IgD-negative memory B cell (primary cell): ENCODE measurements at regions not wholly inside any gene's neighbourhood (a gene's known extent, or its start where the extent isn't known, plus 50 kb on each side); places are given as distances from the start of the nearest gene placed in this dataset.

ENCODE experiments used
- H3K27ac Mint-ChIP-seq, 3 donors: one replicate each; pipeline ENCODE4 v1.8.0; 2020 to 2022; ENCODE audit warnings: mild to moderate bottlenecking in 3 of 3, mixed read lengths in 3 of 3, moderate library complexity in 1 of 3
- H3K27me3 Mint-ChIP-seq: one replicate; pipeline ENCODE4 v1.8.0; 2021; ENCODE audit warnings: mixed read lengths
- H3K36me3 Mint-ChIP-seq: one replicate; pipeline ENCODE4 v1.8.0; 2020; ENCODE audit warnings: mild to moderate bottlenecking, mixed read lengths
- H3K4me1 Mint-ChIP-seq, 3 donors: one replicate each; pipeline ENCODE4 v1.8.0; 2020 to 2022; ENCODE audit warnings: mixed read lengths in 3 of 3, mild to moderate bottlenecking in 1 of 3
- H3K4me3 Mint-ChIP-seq, 4 donors: one replicate each; pipeline ENCODE4 v1.8.0; 2020 to 2022; ENCODE audit warnings: mild to moderate bottlenecking in 4 of 4, mixed read lengths in 4 of 4, moderate library complexity in 3 of 4
- H3K9me3 Mint-ChIP-seq, 3 donors: one replicate each; pipeline ENCODE4 v1.8.0; 2020 to 2021; ENCODE audit warnings: mixed read lengths in 3 of 3, mild to moderate bottlenecking in 1 of 3

DNA sequence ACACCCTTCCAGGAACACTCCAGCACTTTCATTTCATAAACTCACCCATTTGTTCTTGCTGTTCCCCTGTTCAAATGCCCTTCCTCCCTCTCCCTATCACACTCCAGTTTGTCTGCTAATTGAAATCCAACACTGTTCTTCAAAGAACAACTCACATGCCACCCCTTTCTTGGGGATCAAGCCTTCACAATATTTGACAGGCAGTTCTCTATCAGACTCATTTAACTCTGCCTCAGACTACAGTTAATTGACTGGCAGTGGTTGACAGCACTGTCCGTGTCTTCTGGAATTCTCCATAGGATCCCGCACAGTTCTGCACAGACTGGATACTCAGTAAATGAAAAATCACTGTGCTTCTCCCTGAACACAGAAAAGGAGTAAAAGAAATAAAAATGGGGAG lies 87.8 kb downstream of the PMP22 start:
- H3K4me1 Mint-ChIP-seq, result peaks cover 0 to 2% (median 0%) of the 10 kb centered on the region in 3 donors
- H3K27me3 Mint-ChIP-seq, result no peaks in the 10 kb centered on the region
- H3K9me3 Mint-ChIP-seq, result peaks cover 0 to 6% (median 3%) of the 10 kb centered on the region in 3 donors
- no peak overlapping the region for H3K4me3 Mint-ChIP-seq
- H3K27ac Mint-ChIP-seq, result no peak overlapping the region
- H3K36me3 Mint-ChIP-seq, result no peaks in the 10 kb centered on the region

DNA sequence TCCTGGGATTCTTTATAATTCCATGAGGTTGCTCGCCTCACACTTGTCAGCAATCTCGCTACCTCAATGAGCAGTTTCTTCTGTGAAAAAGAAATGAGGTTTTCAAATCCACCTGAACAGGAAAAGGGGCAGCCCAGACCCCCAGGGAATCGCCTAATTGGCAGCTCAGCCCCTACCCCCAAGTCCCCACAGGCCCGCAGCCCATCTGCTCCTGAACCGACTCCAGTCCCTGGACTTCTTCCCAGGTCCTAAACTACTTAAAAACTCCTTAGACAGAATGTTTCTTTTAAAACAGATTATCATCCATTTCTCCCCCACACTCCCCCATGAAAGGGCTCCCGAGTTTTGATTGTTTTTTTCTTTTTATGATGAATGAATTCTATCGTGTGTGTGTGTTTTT lies 89.8 kb downstream of the PMP22 start:
- H3K27me3 Mint-ChIP-seq, result peaks cover 2% of the 10 kb centered on the region
- H3K4me3 Mint-ChIP-seq, result no peak overlapping the region
- peaks cover 0 to 2% (median 0%) of the 10 kb centered on the region in 3 donors for H3K4me1 Mint-ChIP-seq
- H3K36me3 Mint-ChIP-seq, result no peaks in the 10 kb centered on the region
- H3K9me3 Mint-ChIP-seq, result peaks cover 0 to 6% (median 3%) of the 10 kb centered on the region in 3 donors
- H3K27ac Mint-ChIP-seq, result no peak overlapping the region

DNA sequence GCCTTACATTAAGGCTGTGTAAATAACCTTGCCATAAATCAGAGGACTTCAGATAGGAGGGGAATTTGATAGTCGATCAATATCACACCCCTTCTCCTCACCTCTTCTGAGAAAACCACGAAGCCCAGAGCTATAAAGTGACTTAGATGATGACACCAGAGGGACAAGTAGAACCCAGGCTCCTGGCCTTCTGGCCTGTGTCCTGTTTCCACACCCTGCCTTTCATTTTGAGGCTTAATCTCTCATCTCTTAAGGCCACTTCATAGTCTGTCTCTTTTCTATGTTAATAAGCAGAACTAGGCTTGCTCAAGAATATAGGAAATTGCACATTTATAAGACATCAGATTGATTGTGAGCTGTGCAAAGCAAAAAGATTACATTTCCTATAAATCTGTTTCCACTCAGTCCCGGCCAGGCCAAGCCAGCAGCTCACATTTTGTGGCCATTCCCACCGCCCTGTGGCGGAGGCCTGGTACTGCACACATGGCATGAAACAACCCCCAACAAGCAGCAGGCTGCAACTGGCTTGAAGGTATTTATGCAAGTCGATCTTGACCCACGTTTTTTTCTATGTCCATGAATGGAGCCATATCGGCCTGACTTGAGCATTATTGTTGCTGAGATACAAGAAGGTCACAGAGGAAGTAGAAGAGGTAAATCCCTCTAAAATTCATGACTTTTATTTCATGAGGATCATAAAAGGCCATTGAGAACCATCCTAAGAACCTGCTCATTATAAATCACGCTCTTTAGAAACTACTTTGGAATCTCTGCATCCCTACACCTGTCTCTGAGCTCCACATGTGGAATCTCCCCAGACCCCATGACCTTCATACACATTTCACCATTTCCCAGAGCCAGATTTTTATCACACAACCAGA lies 93.7 kb downstream of the PMP22 start:
- no peak overlapping the region for H3K27ac Mint-ChIP-seq
- H3K4me3 Mint-ChIP-seq, result no peak overlapping the region
- peaks cover 6% of the 10 kb centered on the region for H3K27me3 Mint-ChIP-seq
- H3K36me3 Mint-ChIP-seq, result no peaks in the 10 kb centered on the region
- peaks cover 0 to 1% (median 0%) of the 10 kb centered on the region in 3 donors for H3K4me1 Mint-ChIP-seq
- H3K9me3 Mint-ChIP-seq, result peaks cover 0 to 6% (median 3%) of the 10 kb centered on the region in 3 donors

DNA sequence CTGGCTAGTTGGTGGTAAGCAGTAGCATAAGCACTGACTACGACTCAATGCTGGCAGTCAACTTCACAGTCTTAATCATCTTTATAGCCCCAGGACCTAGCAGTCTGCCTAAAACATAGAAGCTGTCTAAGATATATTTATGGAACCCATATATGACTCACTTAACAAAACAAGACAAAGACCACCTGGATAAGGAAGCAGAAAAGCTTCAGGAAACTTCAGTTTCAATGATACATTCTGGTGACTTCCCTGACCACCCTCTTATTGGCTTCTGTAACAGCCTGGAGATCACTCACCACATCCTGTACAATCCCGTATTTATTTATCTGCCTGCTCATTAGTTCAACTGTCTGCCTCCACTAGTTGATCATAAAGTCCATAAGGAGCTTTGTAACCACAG lies 95.5 kb downstream of the PMP22 start:
- H3K9me3 Mint-ChIP-seq, result peaks cover 0 to 6% (median 3%) of the 10 kb centered on the region in 3 donors
- H3K4me3 Mint-ChIP-seq, result no peak overlapping the region
- H3K4me1 Mint-ChIP-seq, result peaks cover 0 to 2% (median 0%) of the 10 kb centered on the region in 3 donors
- H3K27me3 Mint-ChIP-seq, result peaks cover 6% of the 10 kb centered on the region
- H3K27ac Mint-ChIP-seq, result peak overlapping the region in 1 of 3 donors; percentile 54
- H3K36me3 Mint-ChIP-seq, result no peaks in the 10 kb centered on the region

DNA sequence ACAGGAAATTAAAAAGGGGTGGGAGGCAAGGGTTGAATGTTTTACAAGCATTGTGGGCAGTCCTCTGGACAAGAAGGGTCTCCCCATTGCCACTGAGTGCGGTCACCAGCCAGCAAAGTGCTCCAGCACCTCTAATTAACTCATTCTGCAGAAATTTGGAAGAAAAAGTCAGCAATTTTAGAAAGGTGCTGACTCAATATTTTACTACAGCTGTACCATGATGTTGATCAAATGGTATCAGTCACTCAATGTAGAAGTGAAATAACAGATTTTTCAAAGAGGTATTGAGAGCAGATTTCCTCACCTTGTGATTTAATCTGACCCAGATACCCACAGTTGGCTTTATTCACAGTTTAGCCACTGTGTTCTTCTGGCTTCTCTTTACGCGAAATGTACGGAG lies 96.7 kb downstream of the PMP22 start:
- no peak overlapping the region for H3K27ac Mint-ChIP-seq
- peaks cover 0 to 2% (median 0%) of the 10 kb centered on the region in 3 donors for H3K4me1 Mint-ChIP-seq
- H3K36me3 Mint-ChIP-seq, result no peaks in the 10 kb centered on the region
- H3K9me3 Mint-ChIP-seq, result peaks cover 0 to 6% (median 3%) of the 10 kb centered on the region in 3 donors
- no peak overlapping the region for H3K4me3 Mint-ChIP-seq
- H3K27me3 Mint-ChIP-seq, result peaks cover 6% of the 10 kb centered on the region

DNA sequence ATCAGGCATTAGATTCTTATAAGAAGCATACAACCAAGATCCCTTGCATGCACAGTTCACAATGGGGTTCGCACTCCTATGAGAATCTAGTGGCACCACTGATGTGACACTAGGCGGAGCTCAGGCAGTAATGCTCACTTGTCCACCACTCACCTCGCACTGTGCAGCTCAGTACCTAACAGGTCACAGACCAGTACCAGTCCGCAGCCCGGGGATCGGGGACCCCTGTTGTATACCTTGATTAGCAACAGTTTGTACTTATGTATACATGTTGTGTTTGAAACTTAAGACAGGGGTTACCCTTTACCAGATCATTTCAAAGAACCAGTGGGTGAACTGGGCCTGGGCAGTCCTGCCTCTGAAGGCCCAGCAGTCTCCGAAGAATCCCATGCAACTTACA lies 103.7 kb downstream of the PMP22 start:
- Mint-ChIP-seq H3K9me3 (peaks cover 0 to 3% (median 0%) of the 10 kb centered on the region in 3 donors), H3K4me3 (no peak overlapping the region), H3K27me3 (peaks cover 3% of the 10 kb centered on the region), H3K36me3 (no peaks in the 10 kb centered on the region), H3K4me1 (peaks cover 0 to 1% (median 0%) of the 10 kb centered on the region in 3 donors), H3K27ac (no peak overlapping the region)

DNA sequence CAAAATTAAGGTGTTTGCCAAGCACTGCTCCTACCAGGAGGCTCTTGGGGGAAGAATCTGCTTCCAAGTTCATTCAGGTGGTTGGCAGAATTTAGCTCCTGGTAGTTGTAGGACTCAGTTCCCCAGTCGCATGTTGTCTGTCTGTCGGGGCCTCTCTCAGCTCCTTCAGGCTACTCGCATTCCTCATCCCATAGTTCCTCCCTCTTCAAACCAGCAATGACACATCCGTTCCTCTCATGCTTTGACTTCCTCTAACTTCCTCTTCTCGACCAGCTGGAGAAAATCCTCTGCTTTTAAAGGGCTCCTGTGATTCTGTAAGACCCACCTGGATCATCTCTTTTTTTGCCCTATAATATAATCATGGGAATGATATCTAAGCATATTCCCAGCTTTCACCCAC lies 108.1 kb downstream of the PMP22 start:
- peaks cover 11% of the 10 kb centered on the region for H3K27me3 Mint-ChIP-seq
- H3K4me1 Mint-ChIP-seq, result no peaks in the 10 kb centered on the region
- H3K4me3 Mint-ChIP-seq, result no peak overlapping the region

DNA sequence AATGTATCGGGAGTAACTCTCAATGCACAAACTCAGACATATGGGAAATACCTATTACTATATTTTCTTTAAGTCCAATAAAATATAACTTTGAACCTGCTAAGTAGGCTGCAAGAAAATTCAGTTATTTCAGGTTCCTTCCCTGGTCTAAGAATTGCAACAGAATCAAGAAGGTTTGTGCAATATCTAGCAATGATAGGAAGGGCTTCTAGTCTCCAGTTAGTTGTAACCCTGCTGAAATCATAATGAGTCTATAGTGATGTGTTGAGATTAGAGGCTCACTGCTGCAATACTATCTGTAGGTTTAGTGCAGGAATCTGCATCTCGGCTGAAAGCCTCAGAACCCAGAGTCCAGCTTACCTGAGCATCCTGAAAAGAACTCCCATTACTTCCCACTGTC lies 110.5 kb downstream of the PMP22 start:
- Mint-ChIP-seq H3K27me3 (peaks cover 11% of the 10 kb centered on the region), H3K4me1 (no peaks in the 10 kb centered on the region), H3K9me3 (no peaks in the 10 kb centered on the region), H3K27ac (no peak overlapping the region), H3K36me3 (peaks cover 2% of the 10 kb centered on the region), H3K4me3 (no peak overlapping the region)

More for the DNA sequence above, 108.1 kb downstream of the PMP22 start:
- H3K9me3 Mint-ChIP-seq, result no peaks in the 10 kb centered on the region
- H3K36me3 Mint-ChIP-seq, result peaks cover 2% of the 10 kb centered on the region
- no peak overlapping the region for H3K27ac Mint-ChIP-seq

DNA sequence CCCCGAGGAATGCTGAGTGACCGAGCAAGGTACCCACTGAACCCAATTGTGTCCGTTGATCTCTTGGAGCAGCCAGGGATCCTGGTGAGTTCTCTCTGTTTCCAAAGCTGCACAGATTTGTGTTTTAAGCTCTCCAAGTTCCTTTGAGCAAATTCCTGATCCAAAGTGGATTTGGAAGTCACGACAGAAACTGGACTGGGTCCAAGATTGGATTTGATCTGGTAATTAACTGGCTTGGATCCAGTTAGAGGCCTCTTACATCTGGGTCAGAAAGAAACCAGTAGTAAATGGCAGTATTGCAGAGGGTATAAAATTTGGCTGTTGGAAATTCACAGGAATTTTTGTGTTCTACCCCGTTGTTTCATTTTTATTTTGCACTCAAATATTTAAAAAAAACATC lies 119.5 kb downstream of the PMP22 start:
- Mint-ChIP-seq H3K27me3 (peaks cover 2% of the 10 kb centered on the region), H3K4me3 (no peak overlapping the region), H3K9me3 (no peaks in the 10 kb centered on the region), H3K27ac (no peak overlapping the region), H3K4me1 (no peaks in the 10 kb centered on the region), H3K36me3 (no peaks in the 10 kb centered on the region)

DNA sequence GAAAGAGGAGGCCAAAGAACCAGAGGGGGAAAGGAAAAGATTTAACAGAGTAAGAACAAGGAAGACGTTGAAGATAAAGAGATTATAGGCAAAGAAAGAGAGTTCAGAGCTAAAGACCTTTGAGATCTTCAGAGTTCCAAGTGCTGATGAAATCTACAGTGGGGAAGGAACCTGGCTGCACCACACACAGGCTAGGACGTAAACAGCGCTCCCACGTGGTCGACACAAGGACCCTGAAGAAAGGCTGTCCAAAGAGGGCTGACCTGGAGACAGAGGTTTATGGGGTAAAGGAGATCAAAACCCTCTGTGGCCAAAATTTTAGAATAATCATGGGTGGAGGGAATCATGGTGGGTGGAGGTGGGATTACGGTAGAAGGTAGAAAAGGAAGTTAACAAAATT lies 121.6 kb downstream of the PMP22 start:
- Mint-ChIP-seq H3K27ac (no peak overlapping the region), H3K4me1 (no peaks in the 10 kb centered on the region), H3K27me3 (peaks cover 2% of the 10 kb centered on the region), H3K9me3 (no peaks in the 10 kb centered on the region), H3K36me3 (no peaks in the 10 kb centered on the region), H3K4me3 (no peak overlapping the region)

DNA sequence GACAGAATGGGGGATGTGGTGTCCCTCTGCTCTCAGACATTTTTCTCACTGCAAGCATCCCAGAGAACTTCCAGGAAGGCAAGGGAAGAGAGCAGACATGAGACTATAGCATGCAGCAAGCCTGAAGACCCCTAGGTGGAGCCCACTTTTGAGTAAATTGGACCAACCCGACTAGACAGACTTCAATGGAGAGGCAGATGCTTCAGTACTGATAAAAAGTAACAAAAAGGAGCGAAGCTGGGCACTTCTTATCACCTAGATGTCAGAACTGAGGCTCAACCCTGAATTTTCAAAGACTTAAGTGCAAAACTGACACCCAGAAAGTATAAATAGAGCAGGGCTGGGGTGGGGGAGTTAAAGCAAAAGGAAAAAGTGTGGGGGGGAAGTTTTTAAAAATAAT lies 130.8 kb downstream of the PMP22 start:
- peaks cover 0 to 7% (median 3%) of the 10 kb centered on the region in 3 donors for H3K9me3 Mint-ChIP-seq
- H3K4me1 Mint-ChIP-seq, result no peaks in the 10 kb centered on the region
- no peak overlapping the region for H3K27ac Mint-ChIP-seq
- H3K4me3 Mint-ChIP-seq, result no peak overlapping the region
- H3K27me3 Mint-ChIP-seq, result no peaks in the 10 kb centered on the region
- no peaks in the 10 kb centered on the region for H3K36me3 Mint-ChIP-seq

DNA sequence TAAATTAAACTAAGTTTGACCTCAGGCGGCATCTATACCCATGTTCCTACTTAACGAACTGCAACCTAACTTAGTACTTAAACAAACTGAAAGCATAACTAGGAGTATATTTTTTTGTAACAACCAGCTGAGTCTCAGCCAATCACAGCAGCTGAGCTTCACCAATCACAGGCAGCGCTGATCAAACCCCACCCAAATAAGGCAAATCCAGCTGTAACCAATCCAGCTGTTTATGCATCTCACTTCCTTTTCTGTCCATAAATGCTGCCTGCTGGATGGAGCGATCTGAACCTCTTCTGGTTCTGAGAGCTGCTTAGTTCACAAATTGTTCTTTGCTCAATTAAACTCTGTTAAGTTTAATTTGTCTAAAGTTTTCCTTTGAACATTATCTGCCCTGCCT lies 131.3 kb downstream of the PMP22 start:
- Mint-ChIP-seq H3K27me3 (no peaks in the 10 kb centered on the region), H3K27ac (no peak overlapping the region), H3K9me3 (peaks cover 0 to 7% (median 3%) of the 10 kb centered on the region in 3 donors), H3K36me3 (no peaks in the 10 kb centered on the region), H3K4me1 (no peaks in the 10 kb centered on the region), H3K4me3 (no peak overlapping the region)

DNA sequence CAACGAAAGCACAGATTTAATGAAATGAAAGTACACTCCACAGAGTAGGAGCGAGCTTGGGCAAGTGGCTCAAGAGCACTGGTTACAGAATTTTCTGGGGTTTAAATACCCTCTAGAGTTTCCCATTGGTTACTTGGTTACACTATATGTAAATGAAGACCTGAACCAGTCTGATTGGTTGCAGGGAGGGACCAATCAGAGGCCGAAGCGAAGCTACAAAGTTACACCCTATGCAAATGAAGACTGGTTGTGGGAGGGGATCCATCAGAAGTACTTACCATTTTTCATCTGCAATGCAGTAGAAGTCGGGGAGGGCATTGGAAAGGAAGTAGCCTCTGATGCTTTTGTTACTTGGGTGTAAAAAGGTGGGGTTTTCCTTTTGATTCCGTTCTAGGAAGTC lies 132.0 kb downstream of the PMP22 start:
- Mint-ChIP-seq H3K9me3 (peaks cover 0 to 7% (median 3%) of the 10 kb centered on the region in 3 donors), H3K27me3 (no peaks in the 10 kb centered on the region), H3K27ac (no peak overlapping the region), H3K4me3 (no peak overlapping the region), H3K4me1 (no peaks in the 10 kb centered on the region), H3K36me3 (no peaks in the 10 kb centered on the region)

DNA sequence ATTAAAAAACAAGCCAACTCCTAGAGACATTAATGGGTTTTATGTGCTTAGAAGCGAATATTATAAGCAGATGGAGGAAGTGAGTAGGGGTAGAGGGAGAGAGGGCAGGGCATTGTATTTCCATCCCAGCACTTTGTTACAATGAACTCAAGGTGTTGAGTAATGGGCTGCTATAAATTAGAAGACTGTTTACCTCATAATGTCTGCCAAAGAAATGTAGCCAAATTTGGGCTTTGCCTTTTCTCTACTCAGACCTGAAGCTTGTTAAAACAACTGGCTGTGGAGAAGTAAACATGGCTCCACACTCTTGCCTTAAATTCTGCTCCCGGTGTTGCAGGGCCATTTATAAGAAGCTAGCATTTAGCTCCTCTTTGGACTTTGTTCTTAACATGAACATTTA lies 134.7 kb downstream of the PMP22 start:
- Mint-ChIP-seq H3K9me3 (peaks cover 0 to 7% (median 3%) of the 10 kb centered on the region in 3 donors), H3K4me3 (no peak overlapping the region), H3K27ac (no peak overlapping the region), H3K27me3 (peaks cover 3% of the 10 kb centered on the region), H3K4me1 (no peaks in the 10 kb centered on the region), H3K36me3 (peaks cover 3% of the 10 kb centered on the region)

DNA sequence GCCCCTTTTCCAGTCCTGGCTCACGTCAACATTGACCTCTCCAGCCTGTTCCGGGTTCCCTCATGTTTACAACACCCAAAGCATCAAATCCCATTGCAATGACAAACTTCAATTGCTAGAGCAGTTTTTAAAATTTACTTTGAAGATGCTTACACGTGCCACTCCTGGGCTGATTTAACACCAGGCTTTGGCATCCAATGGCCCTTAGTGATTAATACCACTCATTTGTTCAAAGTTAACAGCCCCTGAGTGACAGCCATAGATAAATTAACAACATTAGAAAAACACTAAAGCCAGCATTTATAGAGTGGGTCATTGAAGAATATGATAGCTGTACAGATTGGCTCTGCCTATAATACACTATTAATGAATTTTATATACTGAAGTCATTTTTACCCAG lies 135.1 kb downstream of the PMP22 start:
- Mint-ChIP-seq H3K4me3 (no peak overlapping the region), H3K27ac (no peak overlapping the region), H3K9me3 (peaks cover 2 to 10% (median 3%) of the 10 kb centered on the region in 3 donors), H3K36me3 (peaks cover 3% of the 10 kb centered on the region), H3K4me1 (peaks cover 0 to 1% (median 0%) of the 10 kb centered on the region in 3 donors), H3K27me3 (peaks cover 3% of the 10 kb centered on the region)

DNA sequence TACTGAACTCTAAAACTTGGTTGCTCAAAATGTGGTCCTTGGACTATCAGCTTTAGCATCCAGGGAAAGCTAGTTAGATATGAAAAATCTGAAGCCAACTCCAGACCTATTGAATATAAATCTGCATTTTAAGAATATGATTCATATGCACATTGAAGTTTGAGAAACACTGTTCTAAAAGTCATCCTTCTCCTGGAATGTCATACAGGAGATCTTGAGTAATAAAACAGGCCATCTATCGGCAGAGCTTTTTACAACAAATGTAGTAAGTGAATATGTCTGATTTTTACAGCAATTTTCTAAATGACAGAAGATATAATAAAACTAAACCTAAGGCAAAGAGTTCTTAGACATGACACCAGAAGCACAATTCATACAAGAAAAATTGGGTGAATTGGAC lies 140.4 kb downstream of the PMP22 start:
- Mint-ChIP-seq H3K36me3 (peaks cover 3% of the 10 kb centered on the region), H3K27ac (no peak overlapping the region), H3K4me3 (no peak overlapping the region), H3K4me1 (peaks cover 0 to 1% (median 0%) of the 10 kb centered on the region in 3 donors), H3K9me3 (peaks cover 0 to 5% (median 2%) of the 10 kb centered on the region in 3 donors), H3K27me3 (peaks cover 3% of the 10 kb centered on the region)
